ENCODE measurements at regions not wholly inside any gene's neighbourhood (a gene's known extent, or its start where the extent isn't known, plus 50 kb on each side); places are given as distances from the start of the nearest gene placed in this dataset.

DNA sequence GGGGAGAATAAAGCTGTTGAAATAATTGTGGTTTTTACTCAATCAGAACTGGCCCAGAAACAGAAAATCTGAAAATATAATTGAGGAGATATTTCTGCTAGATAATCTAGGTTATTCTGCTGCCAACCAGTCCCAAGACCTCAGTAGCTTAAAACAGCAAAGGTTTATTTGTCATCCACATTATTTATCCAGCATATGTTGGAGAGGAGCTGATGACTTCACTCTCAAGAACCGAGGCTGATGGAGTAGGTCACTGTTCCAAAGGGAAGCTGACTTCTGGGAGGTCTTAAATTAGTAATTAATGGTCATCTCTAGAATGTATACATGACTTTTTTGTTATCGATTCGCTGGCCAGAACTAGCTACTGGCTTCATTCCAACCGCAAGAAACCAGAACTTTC is 124.8 kb upstream of the CTNNA2 start:
- H3K4me2 ChIP-seq (ENCODE audit: low read length): no peak overlapping the region
- H3K4me1 ChIP-seq (ENCODE audit: control insufficient read depth, low read length): no peaks in the 10 kb centered on the region
- no peaks in the 10 kb centered on the region for H3K27me3 ChIP-seq (ENCODE audit: control insufficient read depth, low read length)
- no peaks in the 10 kb centered on the region for H3K36me3 ChIP-seq (ENCODE audit: control insufficient read depth, low read length)
- H3K4me3 ChIP-seq (ENCODE audit: low read length): no peak overlapping the region
- H3K9me3 ChIP-seq (ENCODE audit: control insufficient read depth, insufficient read depth, low read length): no peaks in the 10 kb centered on the region
- H3K79me2 ChIP-seq (ENCODE audit: control insufficient read depth, low read length): no peaks in the 10 kb centered on the region
- no peaks in the 10 kb centered on the region for H3K9me2 ChIP-seq (replicated peaks; ENCODE audit: control insufficient read depth, low read length)
- TF ChIP-seq EZH2phosphoT487 (IDR thresholded peaks at IDR 0.05; ENCODE audit: borderline replicate concordance, low read length): no peak
- no peak for TF ChIP-seq CTCF (IDR thresholded peaks at IDR 0.05; ENCODE audit: low read depth, low read length, poor library complexity, severe bottlenecking)
- no peaks in the 10 kb centered on the region for H4K20me1 ChIP-seq (ENCODE audit: control insufficient read depth, insufficient read depth, low read depth, low read length)
- H3F3A ChIP-seq (ENCODE audit: control insufficient read depth, insufficient read depth): no peaks in the 10 kb centered on the region
- no peak overlapping the region for H3K27ac ChIP-seq (ENCODE audit: low read depth, low read length)

DNA sequence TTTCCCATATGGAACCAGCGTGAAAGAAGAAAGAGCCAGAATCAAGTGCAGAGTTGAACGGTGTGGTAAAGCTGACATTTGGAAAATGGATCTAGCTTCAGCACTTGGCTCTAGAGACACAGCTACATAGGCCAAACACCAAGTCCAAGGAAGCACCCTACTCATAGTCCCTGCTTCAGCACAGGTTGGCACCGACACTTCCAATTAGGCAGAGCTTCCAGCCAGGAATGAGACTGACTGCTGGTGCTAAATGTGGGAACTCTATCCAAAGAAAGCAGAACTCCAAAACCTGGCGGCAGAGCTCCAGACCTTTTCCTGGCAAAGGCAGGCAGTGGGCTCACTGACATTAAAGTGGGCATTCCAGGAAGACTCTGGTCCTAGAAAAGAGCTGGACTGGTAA is 125.4 kb upstream of the CTNNA2 start:
- no peaks in the 10 kb centered on the region for H3F3A ChIP-seq (ENCODE audit: control insufficient read depth, insufficient read depth)
- no peak overlapping the region for H3K4me3 ChIP-seq (ENCODE audit: low read length)
- H3K79me2 ChIP-seq (ENCODE audit: control insufficient read depth, low read length): no peaks in the 10 kb centered on the region
- H3K4me1 ChIP-seq (ENCODE audit: control insufficient read depth, low read length): no peaks in the 10 kb centered on the region
- no peak for TF ChIP-seq CTCF (IDR thresholded peaks at IDR 0.05; ENCODE audit: low read depth, low read length, poor library complexity, severe bottlenecking)
- TF ChIP-seq EZH2phosphoT487 (IDR thresholded peaks at IDR 0.05; ENCODE audit: borderline replicate concordance, low read length): no peak
- H3K9me3 ChIP-seq (ENCODE audit: control insufficient read depth, insufficient read depth, low read length): no peaks in the 10 kb centered on the region
- no peak overlapping the region for H3K4me2 ChIP-seq (ENCODE audit: low read length)
- H3K36me3 ChIP-seq (ENCODE audit: control insufficient read depth, low read length): no peaks in the 10 kb centered on the region
- no peaks in the 10 kb centered on the region for H3K27me3 ChIP-seq (ENCODE audit: control insufficient read depth, low read length)
- H3K27ac ChIP-seq (ENCODE audit: low read depth, low read length): no peak overlapping the region
- no peaks in the 10 kb centered on the region for H3K9me2 ChIP-seq (replicated peaks; ENCODE audit: control insufficient read depth, low read length)
- no peaks in the 10 kb centered on the region for H4K20me1 ChIP-seq (ENCODE audit: control insufficient read depth, insufficient read depth, low read depth, low read length)

DNA sequence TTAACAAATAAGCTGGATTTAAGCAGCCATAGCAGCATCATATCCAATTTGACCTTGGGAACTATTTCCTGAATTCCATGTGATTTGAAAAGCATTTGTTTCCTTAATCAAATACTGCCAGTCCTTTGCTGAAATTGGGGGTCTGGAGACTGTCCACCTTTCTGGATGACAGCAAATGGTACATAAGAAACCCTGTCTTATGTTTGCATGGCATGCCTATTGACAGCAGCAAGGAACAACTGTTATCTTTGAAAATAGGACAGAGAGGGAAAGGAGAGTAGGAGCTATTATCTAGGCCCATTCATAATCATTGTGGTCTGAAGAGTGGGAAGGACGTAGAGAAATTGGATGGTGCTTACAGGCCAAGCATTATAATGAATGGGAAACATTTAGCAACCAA is 129.2 kb upstream of the CTNNA2 start:
- H3K27me3 ChIP-seq (ENCODE audit: control insufficient read depth, low read length): no peaks in the 10 kb centered on the region
- H3K9me2 ChIP-seq (replicated peaks; ENCODE audit: control insufficient read depth, low read length): no peaks in the 10 kb centered on the region
- no peak overlapping the region for H3K4me3 ChIP-seq (ENCODE audit: low read length)
- H3K36me3 ChIP-seq (ENCODE audit: control insufficient read depth, low read length): no peaks in the 10 kb centered on the region
- H3K4me2 ChIP-seq (ENCODE audit: low read length): no peak overlapping the region
- H3K4me1 ChIP-seq (ENCODE audit: control insufficient read depth, low read length): no peaks in the 10 kb centered on the region
- no peak overlapping the region for H3K27ac ChIP-seq (ENCODE audit: low read depth, low read length)
- H3K9me3 ChIP-seq (ENCODE audit: control insufficient read depth, insufficient read depth, low read length): no peaks in the 10 kb centered on the region
- no peaks in the 10 kb centered on the region for H3K79me2 ChIP-seq (ENCODE audit: control insufficient read depth, low read length)
- no peaks in the 10 kb centered on the region for H4K20me1 ChIP-seq (ENCODE audit: control insufficient read depth, insufficient read depth, low read depth, low read length)
- TF ChIP-seq CTCF (IDR thresholded peaks at IDR 0.05; ENCODE audit: low read depth, low read length, poor library complexity, severe bottlenecking) (no peak), EZH2phosphoT487 (IDR thresholded peaks at IDR 0.05; ENCODE audit: borderline replicate concordance, low read length) (no peak)
- no peaks in the 10 kb centered on the region for H3F3A ChIP-seq (ENCODE audit: control insufficient read depth, insufficient read depth)

- Histone ChIP-seq H4K20me1 (ENCODE audit: control insufficient read depth, insufficient read depth, low read depth, low read length) (no peaks in the 10 kb centered on the region), H3K9me3 (ENCODE audit: control insufficient read depth, insufficient read depth, low read length) (no peaks in the 10 kb centered on the region), H3F3A (ENCODE audit: control insufficient read depth, insufficient read depth) (no peaks in the 10 kb centered on the region), H3K27me3 (ENCODE audit: control insufficient read depth, low read length) (no peaks in the 10 kb centered on the region), H3K4me1 (ENCODE audit: control insufficient read depth, low read length) (no peaks in the 10 kb centered on the region), H3K79me2 (ENCODE audit: control insufficient read depth, low read length) (no peaks in the 10 kb centered on the region), H3K9me2 (replicated peaks; ENCODE audit: control insufficient read depth, low read length) (no peaks in the 10 kb centered on the region), H3K27ac (ENCODE audit: low read depth, low read length) (no peak overlapping the region), H3K4me3 (ENCODE audit: low read length) (no peak overlapping the region), H3K4me2 (ENCODE audit: low read length) (no peak overlapping the region), H3K36me3 (ENCODE audit: control insufficient read depth, low read length) (no peaks in the 10 kb centered on the region)
- TF ChIP-seq EZH2phosphoT487 (IDR thresholded peaks at IDR 0.05; ENCODE audit: borderline replicate concordance, low read length) (no peak), CTCF (IDR thresholded peaks at IDR 0.05; ENCODE audit: low read depth, low read length, poor library complexity, severe bottlenecking) (no peak)
These were observed 137.0 kb upstream of the CTNNA2 start for GRCh38 chr2:79375817-79376216.
